PC-9 (cell line): ENCODE measurements at regions not wholly inside any gene's neighbourhood (a gene's known extent, or its start where the extent isn't known, plus 50 kb on each side); places are given as distances from the start of the nearest gene placed in this dataset.

Experiments used
- BruUV-seq: library from RNA; stranded (reverse); fragments of 400-500 nt; replicated peaks from 2 replicates; lab custom pipeline; 2021; lab: Mats Ljungman, UMichigan
- CTCF ChIA-PET: fragments of 300-600 bp; sonication (Branson Sonifier 250); formaldehyde crosslinking; loops from one replicate; lab custom pipeline; 2022; ENCODE audit warnings: antibody characterized with exemption; lab: Charles Lee
- POLR2A ChIA-PET: fragments of 300-600 bp; sonication (Branson Sonifier 250); formaldehyde crosslinking; loops from one replicate; lab custom pipeline; 2022; ENCODE audit warnings: antibody characterized with exemption; ENCODE audit not compliant: unreplicated experiment; lab: Charles Lee
- DNase-seq, 2 experiments: peaks; one replicate each; pipeline versions ENCODE4 v3.0.0 to v3.0.0-alpha.2; 2015 to 2022; ENCODE audit warnings: mixed read lengths in 1 of 2
- H2AFZ ChIP-seq: fragments of 200-600 bp; sonication (generic); 2 replicates; pipeline ENCODE4 v1.8.1; 2017; ENCODE audit warnings: antibody characterized with exemption
- H3F3A ChIP-seq: fragments of 200-600 bp; sonication (generic); 2 replicates; pipeline ENCODE4 v1.8.1; 2017; ENCODE audit warnings: antibody characterized with exemption, mild to moderate bottlenecking, low read depth; ENCODE audit not compliant: insufficient read depth
- H3K27ac ChIP-seq: fragments of 200-600 bp; sonication (generic); 2 replicates; pipeline ENCODE4 v1.6.1; 2016; ENCODE audit warnings: mixed run types
- H3K27me3 ChIP-seq: fragments of 200-600 bp; sonication (generic); 2 replicates; pipeline ENCODE4 v1.6.1; 2016; ENCODE audit warnings: low read depth, mixed run types; ENCODE audit not compliant: insufficient read depth
- H3K36me3 ChIP-seq: fragments of 200-600 bp; sonication (generic); 2 replicates; pipeline ENCODE4 v1.6.1; 2016; ENCODE audit warnings: low read depth, mixed run types
- H3K4me1 ChIP-seq: fragments of 200-600 bp; sonication (generic); replicated peaks from 2 replicates; pipeline ENCODE4 v1.6.1; 2016; ENCODE audit warnings: mixed run types; ENCODE audit not compliant: insufficient read depth
- H3K4me2 ChIP-seq: fragments of 200-600 bp; sonication (generic); 2 replicates; pipeline ENCODE4 v1.6.1; 2017; ENCODE audit warnings: mixed run types
- H3K4me3 ChIP-seq: fragments of 200-600 bp; sonication (generic); 2 replicates; pipeline ENCODE4 v1.6.1; 2016; ENCODE audit warnings: mixed run types
- H3K79me2 ChIP-seq: fragments of 200-600 bp; sonication (generic); 2 replicates; pipeline ENCODE4 v1.6.1; 2017; ENCODE audit warnings: low read depth, mixed run types
- H3K9me2 ChIP-seq: fragments of 200-600 bp; sonication (generic); 2 replicates; pipeline ENCODE4 v1.8.1; 2017; ENCODE audit warnings: mild to moderate bottlenecking; ENCODE audit not compliant: insufficient read depth
- H3K9me3 ChIP-seq: fragments of 200-600 bp; sonication (generic); 2 replicates; pipeline ENCODE4 v1.8.1; 2016; ENCODE audit warnings: low read depth; ENCODE audit not compliant: insufficient read depth
- H4K20me1 ChIP-seq: fragments of 200-600 bp; sonication (generic); 2 replicates; pipeline ENCODE4 v1.8.1; 2017; ENCODE audit not compliant: insufficient read depth
- CTCF ChIP-seq: fragments of 200-600 bp; sonication (generic); conservative IDR thresholded peaks from 2 replicates; pipeline ENCODE4 v1.6.1; 2017; ENCODE audit warnings: mixed run types, antibody characterized with exemption, mild to moderate bottlenecking, moderate library complexity
- EZH2 ChIP-seq: fragments of 200-600 bp; sonication (generic); IDR thresholded peaks from 2 replicates; pipeline ENCODE4 v1.8.0; 2017; ENCODE audit warnings: antibody characterized with exemption, low read depth
- intact Hi-C: fragments of 100-400 bp; cut with micrococcal nuclease; formaldehyde crosslinking; loops from one replicate; pipeline ENCODE4 v1.10.0; 2022; ENCODE audit not compliant: unreplicated experiment

GRCh38 chr2:46826569-46827245 lies 88.9 kb downstream of the MCFD2 start:
- H3K9me2 ChIP-seq, result no peaks in the 10 kb centered on the region
- CTCF ChIA-PET, result no interaction called here
- H3K4me1 ChIP-seq, result no peaks in the 10 kb centered on the region
- no peaks in the 10 kb centered on the region for H3K79me2 ChIP-seq
- no peak overlapping the region for H2AFZ ChIP-seq
- H3K9me3 ChIP-seq, result no peaks in the 10 kb centered on the region
- no peaks in the 10 kb centered on the region for H3F3A ChIP-seq
- H3K4me3 ChIP-seq, result no peak overlapping the region
- TF ChIP-seq CTCF (no peak), EZH2 (no peak)
- intact Hi-C loops, result no loop called here
- no TSS peak for BruUV-seq
- H3K4me2 ChIP-seq, result no peak overlapping the region
- no peak overlapping the region for H3K27ac ChIP-seq
- POLR2A ChIA-PET, result no interaction called here
- no peaks in the 10 kb centered on the region for H3K36me3 ChIP-seq
- H4K20me1 ChIP-seq, result no peaks in the 10 kb centered on the region
- H3K27me3 ChIP-seq, result no peaks in the 10 kb centered on the region
- no peak for DNase-seq

GRCh38 chr2:46825939-46826568 lies 89.6 kb downstream of the MCFD2 start:
- TF ChIP-seq CTCF, result no peak
- no peak for TF ChIP-seq EZH2
- Histone ChIP-seq H3K4me2 (no peak overlapping the region), H3K4me1 (no peaks in the 10 kb centered on the region), H3K79me2 (no peaks in the 10 kb centered on the region), H3K27ac (no peak overlapping the region), H4K20me1 (no peaks in the 10 kb centered on the region), H3K4me3 (no peak overlapping the region), H3K9me3 (no peaks in the 10 kb centered on the region), H2AFZ (no peak overlapping the region), H3F3A (no peaks in the 10 kb centered on the region), H3K9me2 (no peaks in the 10 kb centered on the region), H3K36me3 (no peaks in the 10 kb centered on the region), H3K27me3 (no peaks in the 10 kb centered on the region)
- intact Hi-C loops, result no loop called here
- CTCF ChIA-PET, result no interaction called here
- no peak for DNase-seq
- no TSS peak for BruUV-seq
- POLR2A ChIA-PET, result no interaction called here

- Histone ChIP-seq H3K9me3 (no peaks in the 10 kb centered on the region), H4K20me1 (no peaks in the 10 kb centered on the region), H2AFZ (no peak overlapping the region), H3K4me2 (no peak overlapping the region), H3K4me1 (no peaks in the 10 kb centered on the region), H3K36me3 (no peaks in the 10 kb centered on the region), H3F3A (no peaks in the 10 kb centered on the region), H3K4me3 (no peak overlapping the region), H3K27me3 (no peaks in the 10 kb centered on the region), H3K79me2 (no peaks in the 10 kb centered on the region), H3K9me2 (no peaks in the 10 kb centered on the region), H3K27ac (no peak overlapping the region)
- BruUV-seq, result no TSS peak
- intact Hi-C loops, result no loop called here
- ChIA-PET CTCF (no interaction called here), POLR2A (no interaction called here)
- no peak for TF ChIP-seq EZH2
- no peak for TF ChIP-seq CTCF
- no peak for DNase-seq
Observed at GRCh38 chr2:46825231-46825938, 90.2 kb downstream of the MCFD2 start.
